Activated naive CD4-positive, alpha-beta T cell treated with Interleukin-2 at 50 U/mL for 16 hours (primary cell): ENCODE measurements at regions not wholly inside any gene's neighbourhood (a gene's known extent, or its start where the extent isn't known, plus 50 kb on each side); places are given as distances from the start of the nearest gene placed in this dataset.

Experiments used
- DNase-seq: peaks from one replicate; pipeline ENCODE4 v3.0.0-alpha.2; 2020

GRCh38 chr12:74915718-74916117 lies 293.9 kb downstream of the KCNC2 start:
- no peak for DNase-seq

- no peak for DNase-seq
These were observed 291.9 kb downstream of the KCNC2 start for GRCh38 chr12:74917743-74918142.

- DNase-seq = no peak
These were observed 291.3 kb downstream of the KCNC2 start for GRCh38 chr12:74918291-74918690.

- no peak for DNase-seq
These were observed 287.5 kb downstream of the KCNC2 start for GRCh38 chr12:74922117-74922516.

GRCh38 chr12:74922642-74923041 lies 287.0 kb downstream of the KCNC2 start:
- no peak for DNase-seq

GRCh38 chr12:74941670-74942069 lies 268.0 kb downstream of the KCNC2 start:
- no peak for DNase-seq

GRCh38 chr12:74945771-74946198 lies 263.9 kb downstream of the KCNC2 start:
- DNase-seq = no peak

- no peak for DNase-seq
These were observed 255.9 kb downstream of the KCNC2 start for GRCh38 chr12:74953697-74954096.

- DNase-seq = no peak
These were observed 252.4 kb downstream of the KCNC2 start for GRCh38 chr12:74957231-74957630.

GRCh38 chr12:74957634-74958033 lies 252.0 kb downstream of the KCNC2 start:
- DNase-seq = no peak

- no peak for DNase-seq
These were observed 250.0 kb downstream of the KCNC2 start for GRCh38 chr12:74959657-74960056.

GRCh38 chr12:74963304-74963703 lies 246.3 kb downstream of the KCNC2 start:
- no peak for DNase-seq

GRCh38 chr12:74963867-74964331 lies 245.7 kb downstream of the KCNC2 start:
- no peak for DNase-seq

- DNase-seq = no peak
These were observed 245.2 kb downstream of the KCNC2 start for GRCh38 chr12:74964390-74964789.

- no peak for DNase-seq
These were observed 238.4 kb downstream of the KCNC2 start for GRCh38 chr12:74971201-74971600.

- DNase-seq = no peak
These were observed 231.7 kb downstream of the KCNC2 start for GRCh38 chr12:74977832-74978481.

GRCh38 chr12:74980510-74980909 lies 229.1 kb downstream of the KCNC2 start:
- DNase-seq = no peak

- DNase-seq = no peak
These were observed 228.1 kb downstream of the KCNC2 start for GRCh38 chr12:74981541-74981940.

- DNase-seq = no peak
These were observed 225.7 kb downstream of the KCNC2 start for GRCh38 chr12:74983917-74984316.

- no peak for DNase-seq
These were observed 225.0 kb downstream of the KCNC2 start for GRCh38 chr12:74984631-74985030.

GRCh38 chr12:74985293-74985985 lies 224.2 kb downstream of the KCNC2 start:
- no peak for DNase-seq

GRCh38 chr12:74985986-74986319 lies 223.7 kb downstream of the KCNC2 start:
- DNase-seq = no peak

- no peak for DNase-seq
These were observed 221.5 kb downstream of the KCNC2 start for GRCh38 chr12:74988156-74988555.
